H1 (cell line): ENCODE measurements at regions not wholly inside any gene's neighbourhood (a gene's known extent, or its start where the extent isn't known, plus 50 kb on each side); places are given as distances from the start of the nearest gene placed in this dataset.

ENCODE experiments used
- CTCF ChIA-PET: fragments of 300-600 bp; sonication (Branson Sonifier 250); formaldehyde crosslinking; loops from one replicate; lab custom pipeline; 2021; ENCODE audit not compliant: partially characterized antibody; lab: Charles Lee
- POLR2A ChIA-PET: fragments of 300-600 bp; sonication (Branson Sonifier 250); formaldehyde crosslinking; loops from one replicate; lab custom pipeline; 2021; ENCODE audit warnings: inconsistent platforms; ENCODE audit not compliant: partially characterized antibody; lab: Charles Lee
- DNase-seq, 2 experiments: peaks; one replicate each; pipeline versions ENCODE4 v3.0.0 to v3.0.0-alpha.2; 2010 to 2022; ENCODE audit warnings: low spot score in 2 of 2, low read depth in 1 of 2, mixed read lengths in 1 of 2
- FAIRE-seq: peaks from 2 replicates; lab custom pipeline; 2011; peaks lifted over from hg19 to GRCh38; lab: Jason Lieb, UNC
- H2AFZ ChIP-seq: 2 replicates; pipeline ENCODE4 v1.8.1; 2012; ENCODE audit warnings: low read length, inconsistent platforms
- H2AK5ac ChIP-seq: 2 replicates; pipeline ENCODE4 v1.6.1; 2013; ENCODE audit warnings: low read depth, low read length
- H2BK120ac ChIP-seq: replicated peaks from 2 replicates; pipeline ENCODE3; 2013; ENCODE audit warnings: low read depth, low read length, inconsistent platforms
- H2BK12ac ChIP-seq: 2 replicates; pipeline ENCODE4 v1.6.1; 2013; ENCODE audit warnings: low read depth, low read length
- H2BK15ac ChIP-seq: 2 replicates; pipeline ENCODE4 v1.6.1; 2013; ENCODE audit warnings: low read length
- H2BK20ac ChIP-seq: 2 replicates; pipeline ENCODE4 v1.6.1; 2013; ENCODE audit warnings: low read length
- H2BK5ac ChIP-seq: 2 replicates; pipeline ENCODE4 v1.6.1; 2013; ENCODE audit warnings: low read depth, low read length
- H3K14ac ChIP-seq: 2 replicates; pipeline ENCODE4 v1.6.1; 2013; ENCODE audit warnings: inconsistent platforms; ENCODE audit not compliant: insufficient read length
- H3K18ac ChIP-seq: 2 replicates; pipeline ENCODE4 v1.6.1; 2013; ENCODE audit warnings: low read length; ENCODE audit errors: extremely low read depth
- H3K23ac ChIP-seq: 2 replicates; pipeline ENCODE4 v1.6.1; 2013; ENCODE audit warnings: inconsistent platforms; ENCODE audit not compliant: insufficient read length
- H3K23me2 ChIP-seq: 2 replicates; pipeline ENCODE4 v1.6.1; 2013; ENCODE audit warnings: low read depth, low read length
- H3K27ac ChIP-seq: 2 replicates; pipeline ENCODE4 v1.6.1; 2011; ENCODE audit warnings: low read depth, low read length, inconsistent platforms
- H3K27me3 ChIP-seq, 4 experiments: replicated peaks in 1 of 4; 1 replicate in 1 of 4; 2 replicates in 3 of 4; pipeline versions ENCODE4 v1.6.1 to v1.8.1; 2011 to 2013; ENCODE audit warnings: low read length in 3 of 4, mild to moderate bottlenecking in 3 of 4, inconsistent platforms in 2 of 4, mixed read lengths in 2 of 4, moderate library complexity in 1 of 4; ENCODE audit not compliant: control insufficient read depth in 3 of 4, insufficient read depth in 3 of 4; ENCODE audit errors: extremely low read depth in 1 of 4
- H3K36me3 ChIP-seq, 4 experiments: 2 replicates each; pipeline versions ENCODE4 v1.6.1 to v1.8.1; 2011 to 2013; ENCODE audit warnings: mild to moderate bottlenecking in 4 of 4, low read length in 3 of 4, moderate library complexity in 2 of 4, control low read depth in 1 of 4, inconsistent platforms in 1 of 4; ENCODE audit not compliant: insufficient read depth in 4 of 4, control insufficient read depth in 2 of 4
- H3K4ac ChIP-seq: replicated peaks from 2 replicates; pipeline ENCODE3; 2013; ENCODE audit warnings: low read length, low read depth, mixed read lengths, inconsistent platforms; ENCODE audit not compliant: insufficient read length
- H3K4me1 ChIP-seq, 4 experiments: replicated peaks in 1 of 4; 1 replicate in 1 of 4; 2 replicates in 3 of 4; pipeline versions ENCODE4 v1.6.1 to v1.8.1; 2011 to 2013; ENCODE audit warnings: low read length in 3 of 4, inconsistent platforms in 2 of 4, mixed read lengths in 1 of 4; ENCODE audit not compliant: insufficient read depth in 4 of 4, control insufficient read depth in 3 of 4
- H3K4me2 ChIP-seq, 2 experiments: 2 replicates each; pipeline versions ENCODE4 v1.6.1 to v1.8.1; 2011 to 2013; ENCODE audit warnings: low read depth in 2 of 2, low read length in 2 of 2, control low read depth in 1 of 2, inconsistent platforms in 1 of 2, mild to moderate bottlenecking in 1 of 2; ENCODE audit not compliant: insufficient read depth in 1 of 2
- H3K4me3 ChIP-seq, 4 experiments: fragments of 200-600, 300-600 bp in 1 of 4; sonication (generic), shearing (Covaris generic), sonication (Bioruptor Twin) in 1 of 4; 2 replicates each; pipeline versions ENCODE4 v1.5.1 to v1.8.1; 2011 to 2016; ENCODE audit warnings: low read length in 4 of 4, low read depth in 3 of 4, control low read depth in 2 of 4, inconsistent platforms in 2 of 4, mild to moderate bottlenecking in 2 of 4, mixed read lengths in 1 of 4, moderate library complexity in 1 of 4; ENCODE audit not compliant: insufficient read depth in 2 of 4; ENCODE audit errors: extremely low read depth in 1 of 4
- H3K56ac ChIP-seq: replicated peaks from 2 replicates; pipeline ENCODE3; 2013; ENCODE audit warnings: low read depth, mild to moderate bottlenecking, mixed read lengths, low read length, inconsistent platforms; ENCODE audit not compliant: insufficient read length
- H3K79me1 ChIP-seq: 2 replicates; pipeline ENCODE4 v1.6.1; 2013; ENCODE audit warnings: low read depth, low read length, control low read depth
- H3K79me2 ChIP-seq, 2 experiments: 2 replicates each; pipeline versions ENCODE4 v1.6.1 to v1.8.1; 2012 to 2013; ENCODE audit warnings: low read length in 2 of 2, mild to moderate bottlenecking in 2 of 2, inconsistent platforms in 1 of 2; ENCODE audit not compliant: insufficient read depth in 2 of 2, control insufficient read depth in 1 of 2
- H3K9ac ChIP-seq, 4 experiments: replicated peaks in 1 of 4; 1 replicate in 1 of 4; 2 replicates in 3 of 4; pipeline versions ENCODE4 v1.6.1 to v1.8.1; 2011 to 2013; ENCODE audit warnings: low read depth in 3 of 4, low read length in 3 of 4, control low read depth in 2 of 4, mild to moderate bottlenecking in 2 of 4, moderate library complexity in 2 of 4, inconsistent platforms in 1 of 4; ENCODE audit errors: extremely low read depth in 1 of 4
- H3K9me3 ChIP-seq, 2 experiments: 2 replicates each; pipeline versions ENCODE4 v1.6.1 to v1.8.1; 2012 to 2013; ENCODE audit warnings: mild to moderate bottlenecking in 2 of 2, moderate library complexity in 2 of 2, control low read depth in 1 of 2, inconsistent platforms in 1 of 2, low read depth in 1 of 2, low read length in 1 of 2, mixed read lengths in 1 of 2; ENCODE audit not compliant: insufficient read depth in 2 of 2
- H4K20me1 ChIP-seq, 2 experiments: replicated peaks in 1 of 2; 2 replicates each; pipeline versions ENCODE3 to v1.8.1; 2011 to 2013; ENCODE audit warnings: inconsistent platforms in 2 of 2, low read length in 2 of 2, mild to moderate bottlenecking in 1 of 2; ENCODE audit not compliant: insufficient read depth in 2 of 2, control insufficient read depth in 1 of 2
- H4K5ac ChIP-seq: 2 replicates; pipeline ENCODE4 v1.6.1; 2013; ENCODE audit warnings: low read length, low read depth, mixed read lengths, inconsistent platforms; ENCODE audit not compliant: insufficient read length
- H4K8ac ChIP-seq: 2 replicates; pipeline ENCODE4 v1.8.0; 2013; ENCODE audit warnings: mild to moderate bottlenecking, moderate library complexity, low read length, inconsistent platforms; ENCODE audit not compliant: insufficient read depth; ENCODE audit errors: extremely low read depth
- H4K91ac ChIP-seq: replicated peaks from 2 replicates; pipeline ENCODE3; 2013; ENCODE audit warnings: low read length, mixed read lengths, inconsistent platforms; ENCODE audit not compliant: insufficient read length
- KDM4A ChIP-seq: IDR thresholded peaks from one replicate; pipeline ENCODE4 v1.7.1; 2012; ENCODE audit warnings: low read depth, mild to moderate bottlenecking, moderate library complexity, low read length, inconsistent platforms; ENCODE audit not compliant: severe bottlenecking
- MAFK ChIP-seq: IDR thresholded peaks from 2 replicates; pipeline ENCODE4 v1.6.1; 2012; ENCODE audit warnings: low read depth, mild to moderate bottlenecking, improper control_type of control experiment, low read length
- WGBS, 2 experiments: shearing (Covaris generic) in 1 of 2; methylation state at CpG; one replicate each; pipeline versions ENCODE4 v1.1.6 to v1.1.7; 2013 to 2015; ENCODE audit warnings: low lambda C conversion rate in 2 of 2, mixed read lengths in 2 of 2, inconsistent platforms in 1 of 2, low coverage in 1 of 2, missing lambda C conversion rate in 1 of 2; ENCODE audit not compliant: insufficient replicate concordance in 2 of 2, insufficient coverage in 1 of 2, insufficient read length in 1 of 2; ENCODE audit errors: extremely low coverage in 1 of 2, missing lambda C conversion rate in 1 of 2; 5-methylcytosine and 5-hydroxymethylcytosine counted together

DNA sequence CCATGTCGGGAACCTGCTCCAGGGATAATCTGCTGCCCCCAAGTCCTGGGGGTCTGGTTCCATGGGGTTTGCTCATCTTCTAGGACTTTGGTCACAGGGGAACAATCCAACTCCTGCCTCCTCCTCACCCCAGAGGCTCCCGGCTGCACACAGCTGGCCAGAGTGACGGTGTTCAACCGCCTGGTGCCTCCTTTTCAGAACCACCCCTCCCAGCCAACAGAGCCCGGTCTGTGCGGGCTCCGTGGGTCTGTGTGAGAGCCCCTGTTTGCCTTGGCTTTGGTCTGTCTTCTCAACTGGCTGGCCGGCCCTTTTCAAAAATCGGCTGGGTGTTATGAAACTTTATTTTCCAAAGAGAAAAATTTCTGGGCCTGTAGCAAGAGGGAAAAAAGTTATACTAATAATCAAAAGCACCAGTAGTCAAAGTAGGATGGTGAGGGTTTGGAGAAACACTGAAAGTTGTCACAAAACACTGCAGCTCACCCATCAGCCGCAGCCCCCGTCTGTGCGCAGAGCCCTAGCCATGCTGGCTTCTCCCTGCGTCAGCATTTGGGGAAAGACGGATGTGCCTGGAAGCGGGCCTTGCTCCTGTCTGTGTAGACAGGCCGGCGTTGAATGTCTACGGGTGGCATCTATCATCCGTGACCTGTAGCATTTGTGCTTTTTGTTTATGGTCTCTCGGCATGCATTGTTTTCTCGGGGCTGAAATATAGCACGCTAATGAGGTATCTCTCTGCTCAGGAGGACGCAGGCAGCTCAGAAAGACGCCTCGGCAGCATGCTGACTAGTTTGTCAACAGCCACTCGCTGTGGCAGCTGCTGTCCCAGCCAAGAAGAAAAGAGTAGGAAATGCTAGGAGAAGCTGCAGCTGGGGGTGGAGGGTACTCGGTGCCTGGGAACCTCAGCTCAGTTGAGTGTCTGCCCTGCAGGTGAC is 138.6 kb downstream of the GLI2 start:
- ChIA-PET CTCF (interaction anchor here (0.9 to 17.5 kb wide), 12 partner anchors 9 to 194 kb away, joined by 3 to 158 read pairs (median 4); no protein-coding TSS in a partner anchor), POLR2A (interaction anchor here (1.0 to 1.6 kb wide), 2 partner anchors 9 to 88 kb away, joined by 3 read pairs; no protein-coding TSS in a partner anchor)
- H3K23me2 ChIP-seq: no peaks in the 10 kb centered on the region
- no peak overlapping the region for H3K56ac ChIP-seq
- H3K18ac ChIP-seq: no peak overlapping the region; the same call in 1 of the 2 replicates
- no peak overlapping the region for H3K27ac ChIP-seq
- no peaks in the 10 kb centered on the region for H3K9me3 ChIP-seq
- H3K23ac ChIP-seq: no peak overlapping the region
- H3K4me3 ChIP-seq: no peak overlapping the region
- peaks cover 12% of the 10 kb centered on the region; the same call in 1 of the 2 replicates for H3K79me1 ChIP-seq
- no peak overlapping the region for H3K14ac ChIP-seq
- H2AFZ ChIP-seq: no peak overlapping the region
- H4K91ac ChIP-seq: no peak overlapping the region
- H3K4ac ChIP-seq: no peak overlapping the region
- H3K4me2 ChIP-seq: no peak overlapping the region
- no peak overlapping the region for H2AK5ac ChIP-seq
- no peak overlapping the region for H4K5ac ChIP-seq
- TF ChIP-seq KDM4A: no peak
- no peak for TF ChIP-seq MAFK
- DNase-seq: no peak
- H2BK15ac ChIP-seq: no peak overlapping the region
- 0 out of 2 replicates have a peak overlapping the region, but pooled peaks have one; percentile 27 for H2BK12ac ChIP-seq
- no peak overlapping the region for H3K9ac ChIP-seq
- peaks cover 0 to 12% (median 4%) of the 10 kb centered on the region in 4 experiments; a peak in 5 of 7 replicates for H3K4me1 ChIP-seq
- H3K79me2 ChIP-seq: peaks cover 0 to 67% of the 10 kb centered on the region in 2 experiments; a peak in 2 of 4 replicates
- no peaks in the 10 kb centered on the region for H3K27me3 ChIP-seq
- FAIRE-seq: no peak
- H2BK120ac ChIP-seq: no peak overlapping the region
- peaks cover 15 to 33% of the 10 kb centered on the region in 2 experiments for H4K20me1 ChIP-seq
- H4K8ac ChIP-seq: no peak overlapping the region
- H3K36me3 ChIP-seq: no peaks in the 10 kb centered on the region
- no peak overlapping the region for H2BK5ac ChIP-seq
- no peak overlapping the region for H2BK20ac ChIP-seq
- 87% methylated on average over 27 of the region's 27 CpGs; no CpG with 5 or more reads in 1 of the 2 experiments for WGBS, 2 experiments
